ENCODE measurements at regions not wholly inside any gene's neighbourhood (a gene's known extent, or its start where the extent isn't known, plus 50 kb on each side); places are given as distances from the start of the nearest gene placed in this dataset.
"Not testable (repeated sequence)": the region's sequence is repeated elsewhere in the genome, so short reads cannot be mapped to it uniquely, and the experiment has no call there.

- POLR2A ChIA-PET = no interaction called here
- H3K4me3 Mint-ChIP-seq (ENCODE audit: unreplicated experiment) = no peak overlapping the region
- intact Hi-C loops (cut with micrococcal nuclease; ENCODE audit: unreplicated experiment) = no loop called here
These were observed 119.0 kb upstream of the DLG1 start for GRCh38 chr3:197417441-197417840.

GRCh38 chr3:197411899-197412298 is 113.5 kb upstream of the DLG1 start:
- H3K4me1 Mint-ChIP-seq (ENCODE audit: low read depth, unreplicated experiment); intact Hi-C loops (cut with micrococcal nuclease; ENCODE audit: unreplicated experiment); POLR2A ChIA-PET: not testable (repeated sequence)

More at GRCh38 chr3:197417441-197417840, 119.0 kb upstream of the DLG1 start:
- no TSS peak for BruUV-seq (replicated peaks)
- peaks cover 4% of the 10 kb centered on the region; the same call in 1 of the 2 replicates for H3K4me1 ChIP-seq
- H3K27ac Mint-ChIP-seq (ENCODE audit: unreplicated experiment) = no peak overlapping the region
- H3K4me1 Mint-ChIP-seq (ENCODE audit: low read depth, unreplicated experiment) = no peaks in the 10 kb centered on the region
- TF ChIP-seq CTCF (IDR thresholded peaks at IDR 0.05; ENCODE audit: insufficient read depth in 1 of 2, low read depth in 1 of 2, low read length in 1 of 2, severe bottlenecking in 1 of 2, unreplicated experiment in 1 of 2) = no peak
- no peaks in the 10 kb centered on the region for H3K27me3 ChIP-seq (replicated peaks; ENCODE audit: control insufficient read depth, insufficient read depth, low read length)
- no peaks in the 10 kb centered on the region for H3K9me3 ChIP-seq
- H3K36me3 ChIP-seq (ENCODE audit: control insufficient read depth, insufficient read depth, low read length) = no peaks in the 10 kb centered on the region
- peaks cover 8% of the 10 kb centered on the region for H3K9me3 Mint-ChIP-seq (ENCODE audit: unreplicated experiment)
- CTCF ChIA-PET = interaction anchor here (0.6 kb wide), 1 partner anchor 11 kb away, joined by 3 read pairs; no protein-coding TSS in a partner anchor
- DNase-seq = no peak
- no peaks in the 10 kb centered on the region for H3K36me3 Mint-ChIP-seq (ENCODE audit: insufficient read depth, unreplicated experiment)
- no peaks in the 10 kb centered on the region for H3K27me3 Mint-ChIP-seq (ENCODE audit: insufficient read depth, unreplicated experiment)
- no peak overlapping the region for H3K4me3 ChIP-seq (ENCODE audit: low read depth, low read length)

DNA sequence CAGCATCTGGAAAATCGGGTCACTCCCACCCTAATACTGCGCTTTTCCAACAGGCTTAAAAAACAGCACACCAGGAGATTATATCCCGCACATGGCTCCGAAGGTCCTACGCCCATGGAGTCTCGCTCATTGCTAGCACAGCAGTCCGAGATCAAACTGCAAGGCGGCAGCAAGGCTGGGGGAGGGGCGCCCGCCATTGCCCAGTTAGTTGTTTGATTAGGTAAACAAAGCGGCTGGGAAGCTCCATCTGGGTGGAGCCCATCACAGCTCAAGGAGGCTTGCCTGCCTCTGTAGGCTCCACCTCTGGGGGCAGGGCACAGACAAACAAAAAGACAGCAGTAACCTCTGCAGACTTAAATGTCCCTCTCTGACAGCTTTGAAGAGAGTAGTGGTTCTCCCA is 111.8 kb upstream of the DLG1 start:
- H3K4me3 Mint-ChIP-seq (ENCODE audit: unreplicated experiment); H3K36me3 ChIP-seq (ENCODE audit: control insufficient read depth, insufficient read depth, low read length); H3K9me3 ChIP-seq; H3K4me1 Mint-ChIP-seq (ENCODE audit: low read depth, unreplicated experiment); H3K27me3 ChIP-seq (replicated peaks; ENCODE audit: control insufficient read depth, insufficient read depth, low read length); BruUV-seq (replicated peaks); H3K36me3 Mint-ChIP-seq (ENCODE audit: insufficient read depth, unreplicated experiment); intact Hi-C loops (cut with micrococcal nuclease; ENCODE audit: unreplicated experiment); CTCF ChIA-PET; H3K27me3 Mint-ChIP-seq (ENCODE audit: insufficient read depth, unreplicated experiment); H3K4me1 ChIP-seq; H3K4me3 ChIP-seq (ENCODE audit: low read depth, low read length); POLR2A ChIA-PET; H3K27ac Mint-ChIP-seq (ENCODE audit: unreplicated experiment); DNase-seq: not testable (repeated sequence)
- peaks cover 17% of the 10 kb centered on the region for H3K9me3 Mint-ChIP-seq (ENCODE audit: unreplicated experiment)

More at GRCh38 chr3:197411899-197412298, 113.5 kb upstream of the DLG1 start:
- H3K9me3 ChIP-seq; H3K27ac Mint-ChIP-seq (ENCODE audit: unreplicated experiment); H3K36me3 ChIP-seq (ENCODE audit: control insufficient read depth, insufficient read depth, low read length); H3K27me3 ChIP-seq (replicated peaks; ENCODE audit: control insufficient read depth, insufficient read depth, low read length); DNase-seq; BruUV-seq (replicated peaks); H3K36me3 Mint-ChIP-seq (ENCODE audit: insufficient read depth, unreplicated experiment); H3K4me1 ChIP-seq; H3K4me3 Mint-ChIP-seq (ENCODE audit: unreplicated experiment); CTCF ChIA-PET; H3K27me3 Mint-ChIP-seq (ENCODE audit: insufficient read depth, unreplicated experiment); H3K4me3 ChIP-seq (ENCODE audit: low read depth, low read length): not testable (repeated sequence)
- H3K9me3 Mint-ChIP-seq (ENCODE audit: unreplicated experiment) = peaks cover 17% of the 10 kb centered on the region

GRCh38 chr3:197408177-197408957 is 110.0 kb upstream of the DLG1 start:
- CTCF ChIA-PET = no interaction called here
- Mint-ChIP-seq H3K4me3 (ENCODE audit: unreplicated experiment) (no peak overlapping the region), H3K27ac (ENCODE audit: unreplicated experiment) (no peak overlapping the region), H3K9me3 (ENCODE audit: unreplicated experiment) (peaks cover 17% of the 10 kb centered on the region), H3K36me3 (ENCODE audit: insufficient read depth, unreplicated experiment) (no peaks in the 10 kb centered on the region), H3K27me3 (ENCODE audit: insufficient read depth, unreplicated experiment) (no peaks in the 10 kb centered on the region), H3K4me1 (ENCODE audit: low read depth, unreplicated experiment) (no peaks in the 10 kb centered on the region)
- Histone ChIP-seq H3K4me3 (ENCODE audit: low read depth, low read length) (no peak overlapping the region), H3K4me1 (no peaks in the 10 kb centered on the region), H3K36me3 (ENCODE audit: control insufficient read depth, insufficient read depth, low read length) (no peaks in the 10 kb centered on the region), H3K9me3 (no peaks in the 10 kb centered on the region), H3K27me3 (replicated peaks; ENCODE audit: control insufficient read depth, insufficient read depth, low read length) (no peaks in the 10 kb centered on the region)
- no TSS peak for BruUV-seq (replicated peaks)
- no peak for DNase-seq
- intact Hi-C loops (cut with micrococcal nuclease; ENCODE audit: unreplicated experiment) = no loop called here
- TF ChIP-seq CTCF (IDR thresholded peaks at IDR 0.05; ENCODE audit: insufficient read depth in 1 of 2, low read depth in 1 of 2, low read length in 1 of 2, severe bottlenecking in 1 of 2, unreplicated experiment in 1 of 2) = no peak
- POLR2A ChIA-PET = no interaction called here

Measured in Caco-2 (cell line).